ENCODE measurements at regions not wholly inside any gene's neighbourhood (a gene's known extent, or its start where the extent isn't known, plus 50 kb on each side); places are given as distances from the start of the nearest gene placed in this dataset.
A peak's percentile ranks its signal among the peaks of the same experiment; 100 is the strongest.

DNA sequence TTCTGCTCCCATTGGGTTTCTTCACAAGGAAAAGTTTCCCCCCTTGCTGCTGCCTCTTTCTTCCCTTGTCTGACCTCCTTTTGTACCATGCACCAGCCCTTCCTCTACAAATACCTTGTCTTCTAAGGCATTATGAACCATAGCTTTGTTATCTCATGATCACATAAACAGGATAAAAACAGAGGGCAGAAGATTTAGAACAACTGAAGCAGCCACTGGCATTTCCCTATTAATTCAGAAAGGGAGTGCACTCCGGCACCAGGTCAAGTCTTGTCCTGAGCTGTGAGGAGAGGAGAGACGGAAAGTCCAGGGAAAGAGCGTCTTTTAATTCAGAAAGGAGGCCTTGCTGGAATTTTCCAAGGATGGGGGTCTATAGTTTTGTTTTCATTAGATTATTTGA lies 281.7 kb downstream of the RCHY1 start:
- no peak overlapping the region for H3T11ph ChIP-seq (ENCODE audit: low read length)
- Mint-ChIP-seq H3K4me1 (peaks cover 17 to 19% of the 10 kb centered on the region in 2 experiments), H3K9me3 (peaks cover under 1 to 5% of the 10 kb centered on the region in 2 experiments; a peak in 3 of 5 replicates), H3K27me3 (ENCODE audit: low read depth) (no peaks in the 10 kb centered on the region), H3K27ac (peak overlapping the region in 1 of 3 experiments; percentile 0; a peak in 1 of 7 replicates), H3K4me3 (no peak overlapping the region), H3K36me3 (ENCODE audit: insufficient read depth in 1 of 3, low read depth in 3 of 3) (peaks cover 0 to 6% (median 0%) of the 10 kb centered on the region in 3 experiments; a peak in 2 of 7 replicates)
- no peak overlapping the region for H4K8ac ChIP-seq (replicated peaks; ENCODE audit: insufficient read length, low read depth, low read length)
- no peak overlapping the region for H2AFZ ChIP-seq (ENCODE audit: low read length)
- no peak overlapping the region for H2BK12ac ChIP-seq (ENCODE audit: insufficient read length, low read depth, low read length)
- no peak overlapping the region for H2BK5ac ChIP-seq (ENCODE audit: insufficient read length, low read length)
- H4K91ac ChIP-seq (ENCODE audit: insufficient read length, low read depth, low read length) = no peak overlapping the region
- no peaks in the 10 kb centered on the region for H4K20me1 ChIP-seq (ENCODE audit: control insufficient read depth, insufficient read depth, insufficient read length)
- H3K4me2 ChIP-seq (ENCODE audit: insufficient read depth, insufficient read length, low read length) = no peak overlapping the region
- H3K9me3 ChIP-seq (ENCODE audit: control insufficient read depth, low read depth, low read length) = no peaks in the 10 kb centered on the region
- no peaks in the 10 kb centered on the region for H3K23me2 ChIP-seq (ENCODE audit: insufficient read length, low read depth, low read length, poor library complexity, severe bottlenecking)
- DNase-seq = no peak
- no peak overlapping the region for H2AK5ac ChIP-seq (ENCODE audit: insufficient read length, low read length)
- no peak overlapping the region for H2BK15ac ChIP-seq (ENCODE audit: low read depth, low read length)
- TF ChIP-seq, protein P1, sequence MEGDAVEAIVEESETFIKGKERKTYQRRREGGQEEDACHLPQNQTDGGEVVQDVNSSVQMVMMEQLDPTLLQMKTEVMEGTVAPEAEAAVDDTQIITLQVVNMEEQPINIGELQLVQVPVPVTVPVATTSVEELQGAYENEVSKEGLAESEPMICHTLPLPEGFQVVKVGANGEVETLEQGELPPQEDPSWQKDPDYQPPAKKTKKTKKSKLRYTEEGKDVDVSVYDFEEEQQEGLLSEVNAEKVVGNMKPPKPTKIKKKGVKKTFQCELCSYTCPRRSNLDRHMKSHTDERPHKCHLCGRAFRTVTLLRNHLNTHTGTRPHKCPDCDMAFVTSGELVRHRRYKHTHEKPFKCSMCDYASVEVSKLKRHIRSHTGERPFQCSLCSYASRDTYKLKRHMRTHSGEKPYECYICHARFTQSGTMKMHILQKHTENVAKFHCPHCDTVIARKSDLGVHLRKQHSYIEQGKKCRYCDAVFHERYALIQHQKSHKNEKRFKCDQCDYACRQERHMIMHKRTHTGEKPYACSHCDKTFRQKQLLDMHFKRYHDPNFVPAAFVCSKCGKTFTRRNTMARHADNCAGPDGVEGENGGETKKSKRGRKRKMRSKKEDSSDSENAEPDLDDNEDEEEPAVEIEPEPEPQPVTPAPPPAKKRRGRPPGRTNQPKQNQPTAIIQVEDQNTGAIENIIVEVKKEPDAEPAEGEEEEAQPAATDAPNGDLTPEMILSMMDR (conservative IDR thresholded peaks at IDR 0.05) = no peak
- H3K79me1 ChIP-seq (ENCODE audit: insufficient read depth, low read depth, low read length, poor library complexity, severe bottlenecking) = no peaks in the 10 kb centered on the region
- H3K9ac ChIP-seq (ENCODE audit: extremely low read depth, insufficient read length, low read length) = no peak overlapping the region
- no peaks in the 10 kb centered on the region for H3K27me3 ChIP-seq (ENCODE audit: insufficient read depth, low read length)
- H3K79me2 ChIP-seq (ENCODE audit: insufficient read depth, low read length) = no peaks in the 10 kb centered on the region
- no peak overlapping the region for H3K27ac ChIP-seq (ENCODE audit: insufficient read length, low read depth, low read length)
- no peak overlapping the region for H2BK20ac ChIP-seq (ENCODE audit: low read depth, low read length, poor library complexity, severe bottlenecking)
- no peak overlapping the region for H3K56ac ChIP-seq (ENCODE audit: insufficient read length, low read depth, low read length)
- H3K4me1 ChIP-seq (ENCODE audit: insufficient read depth, low read length) = no peaks in the 10 kb centered on the region; the same call in 1 of the 2 replicates
- no peak overlapping the region for H2BK120ac ChIP-seq (ENCODE audit: low read depth, low read length, poor library complexity, severe bottlenecking)
- no peak overlapping the region for H3K18ac ChIP-seq (ENCODE audit: insufficient read length, low read depth, low read length)
- no CpG with 5 or more reads among the region's 3 CpGs for WGBS (ENCODE audit: extremely low coverage, insufficient read length, low lambda C conversion rate)
- no peak overlapping the region for H3K23ac ChIP-seq (ENCODE audit: insufficient read length, low read depth, low read length)
- H3K4ac ChIP-seq (ENCODE audit: low read depth, low read length) = no peak overlapping the region
- H4K5ac ChIP-seq (ENCODE audit: insufficient read length, low read depth, low read length) = no peak overlapping the region
- no peak overlapping the region for H3K14ac ChIP-seq (ENCODE audit: insufficient read depth, low read length)

Measured in H9 (cell line).